ENCODE measurements at regions not wholly inside any gene's neighbourhood (a gene's known extent, or its start where the extent isn't known, plus 50 kb on each side); places are given as distances from the start of the nearest gene placed in this dataset.
"Not testable (repeated sequence)": the region's sequence is repeated elsewhere in the genome, so short reads cannot be mapped to it uniquely, and the experiment has no call there.

DNA sequence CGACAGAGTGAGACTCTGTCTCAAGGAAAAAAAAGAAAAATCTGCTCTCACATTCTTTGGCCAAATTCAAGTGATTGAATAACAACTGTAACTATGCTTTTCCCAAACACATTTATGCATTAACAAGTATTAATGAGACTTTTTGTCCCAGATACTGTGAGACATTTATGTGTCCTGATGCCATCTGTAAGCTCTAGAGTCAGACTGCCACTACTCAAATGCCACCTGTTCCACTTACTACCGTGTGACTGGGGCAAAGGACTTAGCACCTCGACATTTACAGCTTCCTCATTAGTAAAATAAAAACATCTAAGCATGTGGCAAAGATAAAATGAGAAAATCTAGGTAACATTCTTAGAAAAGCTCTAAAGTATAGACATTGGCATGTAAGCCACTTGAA, 178.1 kb upstream of the MARCKS start:
- no peak overlapping the region for H3K4me3 ChIP-seq
- no peak overlapping the region for H3K27ac ChIP-seq
- H3K27me3 ChIP-seq, result peaks cover 2% of the 10 kb centered on the region
- no peaks in the 10 kb centered on the region for H3K4me1 ChIP-seq (ENCODE audit: low read depth)
- no peaks in the 10 kb centered on the region for H3K9me3 ChIP-seq (ENCODE audit: low read depth)
- TF ChIP-seq, protein P1, sequence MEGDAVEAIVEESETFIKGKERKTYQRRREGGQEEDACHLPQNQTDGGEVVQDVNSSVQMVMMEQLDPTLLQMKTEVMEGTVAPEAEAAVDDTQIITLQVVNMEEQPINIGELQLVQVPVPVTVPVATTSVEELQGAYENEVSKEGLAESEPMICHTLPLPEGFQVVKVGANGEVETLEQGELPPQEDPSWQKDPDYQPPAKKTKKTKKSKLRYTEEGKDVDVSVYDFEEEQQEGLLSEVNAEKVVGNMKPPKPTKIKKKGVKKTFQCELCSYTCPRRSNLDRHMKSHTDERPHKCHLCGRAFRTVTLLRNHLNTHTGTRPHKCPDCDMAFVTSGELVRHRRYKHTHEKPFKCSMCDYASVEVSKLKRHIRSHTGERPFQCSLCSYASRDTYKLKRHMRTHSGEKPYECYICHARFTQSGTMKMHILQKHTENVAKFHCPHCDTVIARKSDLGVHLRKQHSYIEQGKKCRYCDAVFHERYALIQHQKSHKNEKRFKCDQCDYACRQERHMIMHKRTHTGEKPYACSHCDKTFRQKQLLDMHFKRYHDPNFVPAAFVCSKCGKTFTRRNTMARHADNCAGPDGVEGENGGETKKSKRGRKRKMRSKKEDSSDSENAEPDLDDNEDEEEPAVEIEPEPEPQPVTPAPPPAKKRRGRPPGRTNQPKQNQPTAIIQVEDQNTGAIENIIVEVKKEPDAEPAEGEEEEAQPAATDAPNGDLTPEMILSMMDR (IDR thresholded peaks at IDR 0.05; ENCODE audit: low read depth, low read length), result no peak
- DNase-seq (ENCODE audit: low read depth in 1 of 2, low spot score in 1 of 2), result no peak
- no peaks in the 10 kb centered on the region for H3K36me3 ChIP-seq

DNA sequence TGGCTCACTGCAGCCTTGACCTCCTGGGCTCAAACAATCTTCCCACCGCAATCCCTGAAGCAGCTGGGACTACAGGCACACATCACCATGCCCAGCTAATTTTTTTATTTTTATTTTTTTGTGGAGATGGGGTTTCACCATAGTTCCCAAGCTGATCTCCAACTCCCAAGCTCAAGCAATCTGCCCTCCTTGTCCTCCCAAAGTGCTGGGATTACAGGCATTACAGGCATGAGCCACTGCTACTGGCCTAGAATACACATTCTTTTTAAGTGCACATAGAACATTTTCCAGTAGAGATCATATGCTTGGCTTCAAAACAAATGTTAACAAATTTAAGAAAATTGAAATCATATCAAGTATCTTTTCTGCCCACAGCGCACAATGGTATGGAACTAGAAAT, 176.8 kb upstream of the MARCKS start:
- Histone ChIP-seq H3K4me3 (no peak overlapping the region), H3K9me3 (ENCODE audit: low read depth) (no peaks in the 10 kb centered on the region), H3K4me1 (ENCODE audit: low read depth) (no peaks in the 10 kb centered on the region), H3K36me3 (no peaks in the 10 kb centered on the region), H3K27ac (no peak overlapping the region), H3K27me3 (peaks cover 2% of the 10 kb centered on the region)
- TF ChIP-seq, protein P1 (IDR thresholded peaks at IDR 0.05; ENCODE audit: low read depth, low read length), result no peak
- DNase-seq (ENCODE audit: low read depth in 1 of 2, low spot score in 1 of 2), result no peak

DNA sequence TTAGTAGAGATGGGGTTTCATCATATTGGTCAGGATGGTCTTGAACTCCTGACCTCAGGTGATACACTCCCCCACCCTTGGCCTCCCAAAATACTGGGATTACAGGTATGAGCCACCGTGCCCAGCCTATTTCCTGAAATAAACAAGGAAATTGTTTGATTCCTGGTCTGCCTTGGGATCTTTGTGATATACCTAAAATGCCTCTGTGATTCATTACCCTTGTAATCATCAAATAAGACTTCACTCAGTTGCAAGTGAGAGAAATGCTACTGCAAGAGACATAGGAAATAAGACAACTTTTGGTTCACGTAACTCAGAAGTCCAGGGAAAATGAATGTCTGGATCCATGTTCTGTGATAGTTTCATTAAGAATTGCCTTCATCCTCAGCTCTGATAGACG, 173.2 kb upstream of the MARCKS start:
- Histone ChIP-seq H3K4me3 (no peak overlapping the region), H3K36me3 (no peaks in the 10 kb centered on the region), H3K4me1 (ENCODE audit: low read depth) (no peaks in the 10 kb centered on the region), H3K9me3 (ENCODE audit: low read depth) (no peaks in the 10 kb centered on the region), H3K27ac (no peak overlapping the region), H3K27me3 (peaks cover 16% of the 10 kb centered on the region)
- TF ChIP-seq, protein P1 (IDR thresholded peaks at IDR 0.05; ENCODE audit: low read depth, low read length), result no peak
- no peak for DNase-seq (ENCODE audit: low read depth in 1 of 2, low spot score in 1 of 2)

DNA sequence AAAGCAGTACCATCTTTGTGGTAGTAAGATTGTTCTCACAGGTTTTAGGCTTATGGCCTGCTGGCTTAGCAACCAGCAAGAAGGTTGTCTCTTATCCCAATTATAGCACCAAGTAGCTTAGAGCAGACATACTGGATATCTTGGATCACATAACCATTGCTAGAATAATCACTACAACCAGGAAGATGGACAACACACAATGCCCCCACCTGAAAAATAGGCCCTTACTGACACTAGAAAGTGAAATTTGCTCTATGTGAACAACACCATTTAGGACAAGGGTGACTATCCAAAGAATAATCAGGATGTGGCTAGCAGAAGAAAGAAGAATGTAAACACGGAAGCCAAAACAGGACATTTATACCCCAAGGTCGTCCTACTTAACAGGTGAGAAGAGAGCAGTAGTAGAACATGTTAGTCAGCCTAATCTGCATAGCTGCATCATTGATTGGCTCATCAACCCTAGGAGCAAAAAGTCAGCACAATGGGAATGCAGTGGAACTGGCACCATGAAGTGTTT, 172.7 kb upstream of the MARCKS start:
- H3K27ac ChIP-seq, result no peak overlapping the region
- H3K27me3 ChIP-seq, result peaks cover 16% of the 10 kb centered on the region
- DNase-seq (ENCODE audit: low read depth in 1 of 2, low spot score in 1 of 2), result no peak
- no peak overlapping the region for H3K4me3 ChIP-seq
- no peaks in the 10 kb centered on the region for H3K4me1 ChIP-seq (ENCODE audit: low read depth)
- TF ChIP-seq, protein P1 (IDR thresholded peaks at IDR 0.05; ENCODE audit: low read depth, low read length), result no peak
- no peaks in the 10 kb centered on the region for H3K9me3 ChIP-seq (ENCODE audit: low read depth)
- H3K36me3 ChIP-seq, result no peaks in the 10 kb centered on the region

DNA sequence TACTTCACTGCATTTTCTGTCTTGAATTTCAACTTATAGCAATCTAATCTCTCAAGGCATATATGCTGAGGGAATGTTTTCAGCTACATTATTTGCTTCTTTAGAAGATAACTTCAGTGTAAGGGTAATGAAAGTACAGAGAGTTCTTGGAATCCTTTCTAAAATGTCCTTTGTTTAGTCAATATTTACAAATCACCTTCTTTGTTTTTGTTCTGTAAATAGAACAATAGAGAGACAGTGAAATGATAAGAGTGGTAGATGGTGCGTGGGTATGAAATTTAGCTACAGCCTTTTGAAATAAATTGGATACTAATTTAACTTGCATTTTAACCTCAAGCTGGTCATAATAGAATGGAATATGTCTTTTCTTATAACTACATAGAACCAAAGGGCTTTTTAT, 171.1 kb upstream of the MARCKS start:
- H3K27ac ChIP-seq, result no peak overlapping the region
- no peaks in the 10 kb centered on the region for H3K9me3 ChIP-seq (ENCODE audit: low read depth)
- no peaks in the 10 kb centered on the region for H3K36me3 ChIP-seq
- H3K4me3 ChIP-seq, result no peak overlapping the region
- H3K27me3 ChIP-seq, result peaks cover 14% of the 10 kb centered on the region
- TF ChIP-seq, protein P1 (IDR thresholded peaks at IDR 0.05; ENCODE audit: low read depth, low read length), result no peak
- no peaks in the 10 kb centered on the region for H3K4me1 ChIP-seq (ENCODE audit: low read depth)
- no peak for DNase-seq (ENCODE audit: low read depth in 1 of 2, low spot score in 1 of 2)

DNA sequence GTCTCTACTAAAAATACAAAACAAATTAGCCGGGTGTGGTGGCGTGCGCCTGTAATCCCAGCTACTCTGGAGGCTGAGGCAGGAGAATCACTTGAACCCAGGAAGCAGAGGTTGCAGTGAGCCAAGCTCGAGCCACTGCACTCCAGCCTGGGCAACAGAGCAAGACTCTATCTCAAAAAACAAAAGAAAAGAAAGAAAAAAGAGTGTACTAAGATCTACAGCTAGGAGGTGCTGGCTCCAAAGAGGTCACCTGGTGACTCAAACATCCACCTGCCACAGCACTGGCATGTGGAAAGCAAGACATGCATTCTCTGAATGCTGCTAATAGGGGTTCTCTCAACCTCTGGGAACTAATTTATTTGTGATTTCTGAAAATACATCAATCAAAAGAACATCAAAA, 167.5 kb upstream of the MARCKS start:
- H3K27me3 ChIP-seq, result peaks cover 14% of the 10 kb centered on the region
- not testable (repeated sequence) for H3K4me1 ChIP-seq (ENCODE audit: low read depth)

More for the DNA sequence above, 167.5 kb upstream of the MARCKS start:
- H3K36me3 ChIP-seq; H3K9me3 ChIP-seq (ENCODE audit: low read depth); DNase-seq (ENCODE audit: low read depth in 1 of 2, low spot score in 1 of 2); H3K4me3 ChIP-seq; H3K27ac ChIP-seq: not testable (repeated sequence)
